ENCODE measurements at regions not wholly inside any gene's neighbourhood (a gene's known extent, or its start where the extent isn't known, plus 50 kb on each side); places are given as distances from the start of the nearest gene placed in this dataset.

- ChIA-PET POLR2A (no interaction called here), CTCF (no interaction called here)
- Histone ChIP-seq H3K27me3 (ENCODE audit: control insufficient read depth, insufficient read depth, low read length) (no peaks in the 10 kb centered on the region), H3K4me3 (ENCODE audit: low read depth, low read length) (no peak overlapping the region), H3K36me3 (ENCODE audit: control insufficient read depth, insufficient read depth, low read length) (no peaks in the 10 kb centered on the region)
- no peak for TF ChIP-seq CTCF (IDR thresholded peaks at IDR 0.05; ENCODE audit: insufficient read depth, low read depth, low read length)
- no peak for DNase-seq (ENCODE audit: low read depth)
These were observed 223.7 kb downstream of the KCNRG start for GRCh38 chr13:50238922-50239321.

- Histone ChIP-seq H3K4me3 (ENCODE audit: low read depth, low read length) (no peak overlapping the region), H3K36me3 (ENCODE audit: control insufficient read depth, insufficient read depth, low read length) (no peaks in the 10 kb centered on the region), H3K27me3 (ENCODE audit: control insufficient read depth, insufficient read depth, low read length) (no peaks in the 10 kb centered on the region; the same call in 1 of the 2 replicates)
- ChIA-PET POLR2A (no interaction called here), CTCF (no interaction called here)
- DNase-seq (ENCODE audit: low read depth) = no peak
- TF ChIP-seq CTCF (IDR thresholded peaks at IDR 0.05; ENCODE audit: insufficient read depth, low read depth, low read length) = no peak
These were observed 226.2 kb downstream of the KCNRG start for GRCh38 chr13:50241479-50241878.

GRCh38 chr13:50243931-50244330 is 228.7 kb downstream of the KCNRG start:
- CTCF ChIA-PET = no interaction called here
- no peak for DNase-seq (ENCODE audit: low read depth)

DNA sequence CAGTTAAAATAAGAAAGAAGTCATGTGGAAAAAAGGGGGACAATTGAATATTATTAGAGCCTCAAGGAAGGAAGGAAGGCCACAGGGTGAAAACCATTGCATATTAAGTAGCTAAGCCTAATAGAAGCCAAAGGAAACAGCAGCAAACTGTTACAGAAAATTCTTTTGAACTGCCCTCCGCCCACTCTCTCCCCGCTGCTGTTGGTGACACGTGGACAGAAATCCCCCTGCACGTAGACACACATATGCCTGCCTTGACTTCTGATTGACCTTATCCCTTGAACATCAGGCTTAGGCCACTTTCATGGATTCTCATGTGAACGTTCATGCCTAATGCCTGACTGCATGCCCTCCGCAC is 229.1 kb downstream of the KCNRG start:
- no peak for DNase-seq (ENCODE audit: low read depth)
- CTCF ChIA-PET = no interaction called here
- POLR2A ChIA-PET = no interaction called here

More at GRCh38 chr13:50243931-50244330, 228.7 kb downstream of the KCNRG start:
- Histone ChIP-seq H3K36me3 (ENCODE audit: control insufficient read depth, insufficient read depth, low read length) (no peaks in the 10 kb centered on the region), H3K4me3 (ENCODE audit: low read depth, low read length) (no peak overlapping the region), H3K27me3 (ENCODE audit: control insufficient read depth, insufficient read depth, low read length) (no peaks in the 10 kb centered on the region; the same call in 1 of the 2 replicates)
- POLR2A ChIA-PET = no interaction called here
- no peak for TF ChIP-seq CTCF (IDR thresholded peaks at IDR 0.05; ENCODE audit: insufficient read depth, low read depth, low read length)

GRCh38 chr13:50244713-50245574 is 229.7 kb downstream of the KCNRG start:
- ChIA-PET CTCF (no interaction called here), POLR2A (no interaction called here)
- TF ChIP-seq CTCF (IDR thresholded peaks at IDR 0.05; ENCODE audit: insufficient read depth, low read depth, low read length) = no peak
- H3K36me3 ChIP-seq (ENCODE audit: control insufficient read depth, insufficient read depth, low read length) = no peaks in the 10 kb centered on the region
- H3K4me3 ChIP-seq (ENCODE audit: low read depth, low read length) = no peak overlapping the region
- peak; percentile 59 for DNase-seq (ENCODE audit: low read depth)
- H3K27me3 ChIP-seq (ENCODE audit: control insufficient read depth, insufficient read depth, low read length) = no peaks in the 10 kb centered on the region; the same call in 1 of the 2 replicates

More for the DNA sequence above, 229.1 kb downstream of the KCNRG start:
- no peak overlapping the region for H3K4me3 ChIP-seq (ENCODE audit: low read depth, low read length)
- H3K27me3 ChIP-seq (ENCODE audit: control insufficient read depth, insufficient read depth, low read length) = no peaks in the 10 kb centered on the region; the same call in 1 of the 2 replicates
- H3K36me3 ChIP-seq (ENCODE audit: control insufficient read depth, insufficient read depth, low read length) = no peaks in the 10 kb centered on the region
- no peak for TF ChIP-seq CTCF (IDR thresholded peaks at IDR 0.05; ENCODE audit: insufficient read depth, low read depth, low read length)

Data from BJ (cell line).